Adrenal gland (tissue), 5 donors: ENCODE measurements at regions not wholly inside any gene's neighbourhood (a gene's known extent, or its start where the extent isn't known, plus 50 kb on each side); places are given as distances from the start of the nearest gene placed in this dataset.

Source experiments
- POLR2A ChIP-seq, 2 donors: fragments of 450-650 bp; IDR thresholded peaks; one replicate each; pipeline ENCODE4 v1.6.1; 2017; ENCODE audit warnings: antibody characterized with exemption in 2 of 2, mild to moderate bottlenecking in 2 of 2, moderate library complexity in 1 of 2
- TF ChIP-seq, protein P1 (sequence below), 6 experiments: fragments of 450-650 bp in 4 of 6; fragments of 200-600 bp in 2 of 6; sonication (generic) in 1 of 6; IDR thresholded peaks; 1 replicate in 5 of 6; 2 replicates in 1 of 6; pipeline versions ENCODE4 v1.5.1 to v1.8.0; 2016 to 2021; ENCODE audit warnings: antibody characterized with exemption in 6 of 6, mild to moderate bottlenecking in 2 of 6, moderate library complexity in 1 of 6
- donor health status: DM: no; HTN: no; CAD: no.

DNA sequence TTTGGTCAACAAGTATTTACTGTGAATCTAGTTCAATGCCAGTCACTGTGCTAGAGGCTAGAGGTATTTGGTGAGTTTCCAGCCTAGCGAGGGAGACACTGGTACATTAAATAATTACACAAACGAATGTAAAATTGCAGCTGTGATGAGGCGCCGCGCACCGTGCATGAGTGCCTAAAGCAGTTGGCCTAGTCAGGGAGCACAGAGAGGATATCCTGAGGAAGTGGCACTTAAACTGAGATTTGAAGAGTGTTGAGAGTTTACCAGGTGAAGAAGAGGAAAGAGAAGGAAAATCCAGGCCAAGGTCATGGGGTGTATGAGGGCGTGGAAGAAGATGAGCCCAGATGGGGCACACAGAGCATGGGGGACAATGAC is 157.6 kb upstream of the NDUFV2 start:
- TF ChIP-seq, protein P1, sequence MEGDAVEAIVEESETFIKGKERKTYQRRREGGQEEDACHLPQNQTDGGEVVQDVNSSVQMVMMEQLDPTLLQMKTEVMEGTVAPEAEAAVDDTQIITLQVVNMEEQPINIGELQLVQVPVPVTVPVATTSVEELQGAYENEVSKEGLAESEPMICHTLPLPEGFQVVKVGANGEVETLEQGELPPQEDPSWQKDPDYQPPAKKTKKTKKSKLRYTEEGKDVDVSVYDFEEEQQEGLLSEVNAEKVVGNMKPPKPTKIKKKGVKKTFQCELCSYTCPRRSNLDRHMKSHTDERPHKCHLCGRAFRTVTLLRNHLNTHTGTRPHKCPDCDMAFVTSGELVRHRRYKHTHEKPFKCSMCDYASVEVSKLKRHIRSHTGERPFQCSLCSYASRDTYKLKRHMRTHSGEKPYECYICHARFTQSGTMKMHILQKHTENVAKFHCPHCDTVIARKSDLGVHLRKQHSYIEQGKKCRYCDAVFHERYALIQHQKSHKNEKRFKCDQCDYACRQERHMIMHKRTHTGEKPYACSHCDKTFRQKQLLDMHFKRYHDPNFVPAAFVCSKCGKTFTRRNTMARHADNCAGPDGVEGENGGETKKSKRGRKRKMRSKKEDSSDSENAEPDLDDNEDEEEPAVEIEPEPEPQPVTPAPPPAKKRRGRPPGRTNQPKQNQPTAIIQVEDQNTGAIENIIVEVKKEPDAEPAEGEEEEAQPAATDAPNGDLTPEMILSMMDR (IDR thresholded peaks at IDR 0.05), result no peak
- no peak for TF ChIP-seq POLR2A (IDR thresholded peaks at IDR 0.05)
